Neural crest cell (in vitro differentiated cells): ENCODE measurements at regions not wholly inside any gene's neighbourhood (a gene's known extent, or its start where the extent isn't known, plus 50 kb on each side); places are given as distances from the start of the nearest gene placed in this dataset.

Source experiments
- DNase-seq: peaks from one replicate; pipeline ENCODE4 v3.0.0; 2021; ENCODE audit warnings: low read depth, mixed read lengths, low spot score
- H3K27ac Mint-ChIP-seq: one replicate; pipeline ENCODE4 v1.8.0; 2021; ENCODE audit warnings: mild to moderate bottlenecking, mixed read lengths; ENCODE audit not compliant: unreplicated experiment
- H3K27me3 Mint-ChIP-seq: 2 replicates; pipeline ENCODE4 v1.8.0; 2021; ENCODE audit warnings: low read depth, mild to moderate bottlenecking, mixed read lengths
- H3K36me3 Mint-ChIP-seq: 2 replicates; pipeline ENCODE4 v1.8.0; 2021; ENCODE audit warnings: low read depth, mild to moderate bottlenecking, mixed read lengths
- H3K4me1 Mint-ChIP-seq: 2 replicates; pipeline ENCODE4 v1.8.0; 2021; ENCODE audit warnings: mixed read lengths
- H3K4me3 Mint-ChIP-seq: one replicate; pipeline ENCODE4 v1.8.0; 2021; ENCODE audit warnings: mild to moderate bottlenecking, mixed read lengths
- H3K9me3 Mint-ChIP-seq: 2 replicates; pipeline ENCODE4 v1.8.0; 2021; ENCODE audit warnings: mixed read lengths
- TF ChIP-seq, protein P1 (sequence below): fragments of 200-600 bp; sonication (generic); conservative IDR thresholded peaks from 2 replicates; pipeline ENCODE4 v1.5.0; 2021; ENCODE audit warnings: antibody characterized with exemption, mild to moderate bottlenecking

DNA sequence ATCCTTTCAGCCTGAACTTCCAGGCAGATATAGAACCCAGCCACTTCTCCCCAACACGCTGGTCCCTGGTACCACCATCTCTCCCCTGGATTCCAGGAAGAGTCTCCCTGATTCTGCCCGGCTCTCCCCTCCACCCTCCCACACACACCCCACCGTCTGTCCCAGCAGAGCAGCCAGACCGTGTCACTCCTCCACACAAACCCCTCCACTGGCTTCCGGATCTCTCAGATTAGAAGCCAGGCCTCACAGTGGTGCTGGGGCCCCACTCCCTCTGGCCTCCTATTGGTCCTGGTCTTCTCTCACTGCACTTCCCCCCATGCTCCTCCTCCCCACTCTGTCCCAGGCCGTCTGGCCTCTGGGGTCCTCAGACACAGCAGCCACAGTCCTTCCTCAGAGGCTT is 52.4 kb upstream of the CDKN3 start:
- Mint-ChIP-seq H3K4me1 (peaks cover 20% of the 10 kb centered on the region), H3K27me3 (no peaks in the 10 kb centered on the region), H3K9me3 (no peaks in the 10 kb centered on the region), H3K4me3 (no peak overlapping the region), H3K27ac (no peak overlapping the region), H3K36me3 (no peaks in the 10 kb centered on the region)
- TF ChIP-seq, protein P1, sequence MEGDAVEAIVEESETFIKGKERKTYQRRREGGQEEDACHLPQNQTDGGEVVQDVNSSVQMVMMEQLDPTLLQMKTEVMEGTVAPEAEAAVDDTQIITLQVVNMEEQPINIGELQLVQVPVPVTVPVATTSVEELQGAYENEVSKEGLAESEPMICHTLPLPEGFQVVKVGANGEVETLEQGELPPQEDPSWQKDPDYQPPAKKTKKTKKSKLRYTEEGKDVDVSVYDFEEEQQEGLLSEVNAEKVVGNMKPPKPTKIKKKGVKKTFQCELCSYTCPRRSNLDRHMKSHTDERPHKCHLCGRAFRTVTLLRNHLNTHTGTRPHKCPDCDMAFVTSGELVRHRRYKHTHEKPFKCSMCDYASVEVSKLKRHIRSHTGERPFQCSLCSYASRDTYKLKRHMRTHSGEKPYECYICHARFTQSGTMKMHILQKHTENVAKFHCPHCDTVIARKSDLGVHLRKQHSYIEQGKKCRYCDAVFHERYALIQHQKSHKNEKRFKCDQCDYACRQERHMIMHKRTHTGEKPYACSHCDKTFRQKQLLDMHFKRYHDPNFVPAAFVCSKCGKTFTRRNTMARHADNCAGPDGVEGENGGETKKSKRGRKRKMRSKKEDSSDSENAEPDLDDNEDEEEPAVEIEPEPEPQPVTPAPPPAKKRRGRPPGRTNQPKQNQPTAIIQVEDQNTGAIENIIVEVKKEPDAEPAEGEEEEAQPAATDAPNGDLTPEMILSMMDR: no peak
- DNase-seq: no peak

DNA sequence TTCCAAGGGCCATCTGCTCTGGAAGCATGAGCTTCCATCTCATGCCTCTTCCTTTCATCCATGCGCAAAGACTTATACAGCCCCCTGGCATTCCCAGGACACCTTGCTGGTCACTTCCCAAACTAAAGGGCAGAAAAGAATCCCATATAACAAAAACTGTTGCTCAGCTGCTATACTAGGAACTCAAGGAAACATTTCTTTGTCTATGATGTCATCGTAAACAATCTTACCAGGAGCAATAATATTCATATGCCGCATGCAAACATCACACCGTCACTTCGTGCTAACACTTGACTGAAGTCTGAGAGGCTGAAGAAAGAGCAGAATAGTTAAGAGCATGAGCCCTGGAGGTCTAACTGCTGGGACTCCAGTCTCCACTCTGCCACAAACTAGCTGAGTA is 50.5 kb upstream of the CDKN3 start:
- DNase-seq: no peak
- TF ChIP-seq, protein P1: no peak
- Mint-ChIP-seq H3K36me3 (no peaks in the 10 kb centered on the region), H3K4me1 (peaks cover 20% of the 10 kb centered on the region), H3K27ac (peak overlapping the region; percentile 15), H3K9me3 (no peaks in the 10 kb centered on the region), H3K27me3 (no peaks in the 10 kb centered on the region), H3K4me3 (no peak overlapping the region)
